ENCODE measurements at regions not wholly inside any gene's neighbourhood (a gene's known extent, or its start where the extent isn't known, plus 50 kb on each side); places are given as distances from the start of the nearest gene placed in this dataset.

GRCh38 chr3:76668653-76669052, 371.2 kb upstream of the ROBO2 start:
- Histone ChIP-seq H3K27me3 (no peaks in the 10 kb centered on the region), H3K4me1 (ENCODE audit: low read depth) (peaks cover 7% of the 10 kb centered on the region), H3K27ac (no peak overlapping the region), H3K9me3 (ENCODE audit: low read depth) (no peaks in the 10 kb centered on the region), H3K36me3 (no peaks in the 10 kb centered on the region), H3K4me3 (no peak overlapping the region)
- DNase-seq (ENCODE audit: low read depth in 1 of 2, low spot score in 1 of 2), result no peak
- no peak for TF ChIP-seq CTCF (IDR thresholded peaks at IDR 0.05; ENCODE audit: low read depth, low read length)

GRCh38 chr3:76669322-76669721, 370.6 kb upstream of the ROBO2 start:
- no peak for DNase-seq (ENCODE audit: low read depth in 1 of 2, low spot score in 1 of 2)
- no peaks in the 10 kb centered on the region for H3K27me3 ChIP-seq
- H3K27ac ChIP-seq, result no peak overlapping the region
- H3K9me3 ChIP-seq (ENCODE audit: low read depth), result no peaks in the 10 kb centered on the region
- peaks cover 7% of the 10 kb centered on the region for H3K4me1 ChIP-seq (ENCODE audit: low read depth)
- H3K4me3 ChIP-seq, result no peak overlapping the region
- H3K36me3 ChIP-seq, result no peaks in the 10 kb centered on the region
- TF ChIP-seq CTCF (IDR thresholded peaks at IDR 0.05; ENCODE audit: low read depth, low read length), result no peak

GRCh38 chr3:76673171-76673570, 366.7 kb upstream of the ROBO2 start:
- H3K27me3 ChIP-seq, result no peaks in the 10 kb centered on the region
- H3K9me3 ChIP-seq (ENCODE audit: low read depth), result no peaks in the 10 kb centered on the region
- no peak overlapping the region for H3K4me3 ChIP-seq
- no peak for DNase-seq (ENCODE audit: low read depth in 1 of 2, low spot score in 1 of 2)
- no peaks in the 10 kb centered on the region for H3K36me3 ChIP-seq
- H3K27ac ChIP-seq, result no peak overlapping the region
- TF ChIP-seq CTCF (IDR thresholded peaks at IDR 0.05; ENCODE audit: low read depth, low read length), result no peak
- peaks cover 7% of the 10 kb centered on the region for H3K4me1 ChIP-seq (ENCODE audit: low read depth)

- Histone ChIP-seq H3K9me3 (ENCODE audit: low read depth) (no peaks in the 10 kb centered on the region), H3K4me1 (ENCODE audit: low read depth) (no peaks in the 10 kb centered on the region), H3K27me3 (no peaks in the 10 kb centered on the region), H3K36me3 (no peaks in the 10 kb centered on the region), H3K4me3 (no peak overlapping the region), H3K27ac (no peak overlapping the region)
- no peak for DNase-seq (ENCODE audit: low read depth in 1 of 2, low spot score in 1 of 2)
- TF ChIP-seq CTCF (IDR thresholded peaks at IDR 0.05; ENCODE audit: low read depth, low read length), result no peak
These were observed 360.4 kb upstream of the ROBO2 start for GRCh38 chr3:76679541-76679940.

GRCh38 chr3:76683256-76683655, 356.6 kb upstream of the ROBO2 start:
- H3K27ac ChIP-seq, result no peak overlapping the region
- no peaks in the 10 kb centered on the region for H3K27me3 ChIP-seq
- no peak overlapping the region for H3K4me3 ChIP-seq
- H3K9me3 ChIP-seq (ENCODE audit: low read depth), result no peaks in the 10 kb centered on the region
- no peaks in the 10 kb centered on the region for H3K4me1 ChIP-seq (ENCODE audit: low read depth)
- no peak for TF ChIP-seq CTCF (IDR thresholded peaks at IDR 0.05; ENCODE audit: low read depth, low read length)
- no peak for DNase-seq (ENCODE audit: low read depth in 1 of 2, low spot score in 1 of 2)
- H3K36me3 ChIP-seq, result no peaks in the 10 kb centered on the region

GRCh38 chr3:76684946-76685345, 355.0 kb upstream of the ROBO2 start:
- Histone ChIP-seq H3K4me3 (no peak overlapping the region), H3K9me3 (ENCODE audit: low read depth) (no peaks in the 10 kb centered on the region), H3K4me1 (ENCODE audit: low read depth) (no peaks in the 10 kb centered on the region), H3K27me3 (no peaks in the 10 kb centered on the region), H3K36me3 (no peaks in the 10 kb centered on the region), H3K27ac (no peak overlapping the region)
- no peak for TF ChIP-seq CTCF (IDR thresholded peaks at IDR 0.05; ENCODE audit: low read depth, low read length)
- no peak for DNase-seq (ENCODE audit: low read depth in 1 of 2, low spot score in 1 of 2)

Measured in cardiac muscle cell (in vitro differentiated cells and primary cell).